Tibial nerve (tissue), 4 donors: ENCODE measurements at regions not wholly inside any gene's neighbourhood (a gene's known extent, or its start where the extent isn't known, plus 50 kb on each side); places are given as distances from the start of the nearest gene placed in this dataset.

Experiments used
- DNase-seq, 2 donors: peaks; one replicate each; pipeline ENCODE4 v3.0.0-alpha.2; 2019; ENCODE audit warnings: low spot score in 2 of 2
- H3K27ac ChIP-seq, 4 donors: fragments of 200-600 bp; sonication (generic) in 3 of 4; one replicate each; pipeline ENCODE4 v1.5.1; 2017 to 2019; ENCODE audit warnings: mild to moderate bottlenecking in 1 of 4
- H3K27me3 ChIP-seq, 2 donors: fragments of 200-600 bp; sonication (generic) in 1 of 2; one replicate each; pipeline versions ENCODE4 v1.5.1 to v1.6.0; 2017 to 2019
- H3K36me3 ChIP-seq, 3 donors: fragments of 200-600 bp; sonication (generic); one replicate each; pipeline ENCODE4 v1.5.1; 2018 to 2019
- H3K4me1 ChIP-seq, 4 donors: fragments of 200-600 bp; sonication (generic) in 3 of 4; one replicate each; pipeline ENCODE4 v1.5.1; 2017 to 2019
- H3K4me3 ChIP-seq, 4 donors: fragments of 200-600 bp; sonication (generic) in 3 of 4; one replicate each; pipeline ENCODE4 v1.5.1; 2017 to 2019; ENCODE audit warnings: mild to moderate bottlenecking in 1 of 4, moderate library complexity in 1 of 4
- H3K9me3 ChIP-seq, 4 donors: fragments of 200-600 bp; sonication (generic) in 3 of 4; one replicate each; pipeline ENCODE4 v1.5.1; 2017 to 2019
- EP300 ChIP-seq, 2 donors: sonication (generic); formaldehyde crosslinking; IDR thresholded peaks; one replicate each; pipeline ENCODE4 v1.6.1; 2017; ENCODE audit warnings: antibody characterized with exemption in 2 of 2, mild to moderate bottlenecking in 1 of 2
- POLR2A ChIP-seq, 2 donors: fragments of 450-650 bp; IDR thresholded peaks; one replicate each; pipeline ENCODE4 v1.6.1; 2017; ENCODE audit warnings: antibody characterized with exemption in 2 of 2, mild to moderate bottlenecking in 2 of 2, moderate library complexity in 2 of 2
- WGBS, 2 donors: methylation state at CpG; one replicate each; pipeline ENCODE4 v1.1.5; 2018; 5-methylcytosine and 5-hydroxymethylcytosine counted together
- TF ChIP-seq, protein P1 (sequence below), 5 experiments: fragments of 200-600 bp in 3 of 5; fragments of 450-650 bp in 2 of 5; sonication (generic) in 3 of 5; IDR thresholded peaks; one replicate each; pipeline ENCODE4 v1.5.1; 2016 to 2019; ENCODE audit warnings: antibody characterized with exemption in 5 of 5, mild to moderate bottlenecking in 3 of 5, moderate library complexity in 2 of 5

DNA sequence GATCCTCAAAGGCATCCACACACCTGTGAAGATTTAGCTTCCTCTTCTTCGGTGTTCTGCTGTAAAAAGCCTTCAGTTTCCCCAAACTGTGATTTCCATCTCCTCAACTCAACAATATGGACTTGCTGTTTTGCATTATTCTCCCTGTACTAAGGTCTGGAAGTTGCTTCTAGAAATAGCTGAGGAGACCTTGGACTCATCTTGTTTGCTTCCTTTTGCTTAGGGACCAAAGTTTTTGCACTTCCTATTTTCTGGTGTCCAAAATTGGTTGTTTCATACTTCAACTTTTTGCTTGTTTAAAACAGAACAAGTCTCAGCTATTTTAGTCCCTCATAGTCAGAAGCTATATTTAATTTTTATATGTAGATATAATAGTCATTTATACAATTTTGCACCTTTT, 201.9 kb upstream of the COPS8 start:
- Histone ChIP-seq H3K27me3 (no peaks in the 10 kb centered on the region), H3K4me1 (peaks cover 0 to 20% (median 5%) of the 10 kb centered on the region in 4 donors), H3K4me3 (no peak overlapping the region), H3K36me3 (no peaks in the 10 kb centered on the region), H3K9me3 (no peaks in the 10 kb centered on the region), H3K27ac (no peak overlapping the region)
- TF ChIP-seq POLR2A (IDR thresholded peaks at IDR 0.05) (no peak), EP300 (IDR thresholded peaks at IDR 0.05) (peak in 1 of 2 donors; percentile 18)
- no peak for DNase-seq
- 75 to 89% methylated on average over 1 of the region's 1 CpG for WGBS, 2 donors

DNA sequence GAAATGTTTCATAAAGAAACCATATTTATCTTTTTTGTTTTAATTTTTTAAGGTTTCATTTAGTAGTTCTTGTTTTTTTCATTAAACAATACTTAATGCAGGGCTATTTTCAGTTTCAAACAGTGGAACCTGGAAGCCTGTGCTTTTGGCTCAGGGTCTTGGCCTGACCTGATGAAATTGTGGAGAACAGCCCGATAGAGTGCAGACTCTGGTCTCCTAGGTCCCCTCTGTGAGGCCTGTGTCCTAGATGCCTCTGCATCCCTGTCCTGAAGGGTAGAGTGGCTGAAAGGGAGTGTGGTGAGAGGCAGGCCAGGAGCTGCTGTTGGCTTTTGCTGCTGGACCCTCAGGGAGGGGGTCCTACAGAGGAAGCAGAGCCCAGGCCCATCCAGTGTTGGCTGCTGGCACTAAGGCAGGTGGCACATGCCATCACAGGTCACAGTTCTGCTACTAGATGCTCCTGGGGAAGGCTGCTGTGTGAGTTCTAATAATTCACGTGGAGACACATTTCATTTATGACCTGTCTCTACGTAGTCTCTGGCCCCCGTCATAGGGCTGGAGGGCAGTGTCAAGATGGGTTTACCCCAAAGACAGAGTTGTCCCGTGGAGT, 201.0 kb upstream of the COPS8 start:
- Histone ChIP-seq H3K27me3 (no peaks in the 10 kb centered on the region), H3K36me3 (no peaks in the 10 kb centered on the region), H3K27ac (no peak overlapping the region), H3K9me3 (no peaks in the 10 kb centered on the region), H3K4me1 (peaks cover 0 to 26% (median 5%) of the 10 kb centered on the region in 4 donors), H3K4me3 (no peak overlapping the region)
- DNase-seq: no peak
- WGBS, 2 donors: 74 to 85% methylated on average over 5 of the region's 5 CpGs
- TF ChIP-seq EP300 (IDR thresholded peaks at IDR 0.05) (no peak), POLR2A (IDR thresholded peaks at IDR 0.05) (no peak)
- TF ChIP-seq, protein P1, sequence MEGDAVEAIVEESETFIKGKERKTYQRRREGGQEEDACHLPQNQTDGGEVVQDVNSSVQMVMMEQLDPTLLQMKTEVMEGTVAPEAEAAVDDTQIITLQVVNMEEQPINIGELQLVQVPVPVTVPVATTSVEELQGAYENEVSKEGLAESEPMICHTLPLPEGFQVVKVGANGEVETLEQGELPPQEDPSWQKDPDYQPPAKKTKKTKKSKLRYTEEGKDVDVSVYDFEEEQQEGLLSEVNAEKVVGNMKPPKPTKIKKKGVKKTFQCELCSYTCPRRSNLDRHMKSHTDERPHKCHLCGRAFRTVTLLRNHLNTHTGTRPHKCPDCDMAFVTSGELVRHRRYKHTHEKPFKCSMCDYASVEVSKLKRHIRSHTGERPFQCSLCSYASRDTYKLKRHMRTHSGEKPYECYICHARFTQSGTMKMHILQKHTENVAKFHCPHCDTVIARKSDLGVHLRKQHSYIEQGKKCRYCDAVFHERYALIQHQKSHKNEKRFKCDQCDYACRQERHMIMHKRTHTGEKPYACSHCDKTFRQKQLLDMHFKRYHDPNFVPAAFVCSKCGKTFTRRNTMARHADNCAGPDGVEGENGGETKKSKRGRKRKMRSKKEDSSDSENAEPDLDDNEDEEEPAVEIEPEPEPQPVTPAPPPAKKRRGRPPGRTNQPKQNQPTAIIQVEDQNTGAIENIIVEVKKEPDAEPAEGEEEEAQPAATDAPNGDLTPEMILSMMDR (IDR thresholded peaks at IDR 0.05): no peak

DNA sequence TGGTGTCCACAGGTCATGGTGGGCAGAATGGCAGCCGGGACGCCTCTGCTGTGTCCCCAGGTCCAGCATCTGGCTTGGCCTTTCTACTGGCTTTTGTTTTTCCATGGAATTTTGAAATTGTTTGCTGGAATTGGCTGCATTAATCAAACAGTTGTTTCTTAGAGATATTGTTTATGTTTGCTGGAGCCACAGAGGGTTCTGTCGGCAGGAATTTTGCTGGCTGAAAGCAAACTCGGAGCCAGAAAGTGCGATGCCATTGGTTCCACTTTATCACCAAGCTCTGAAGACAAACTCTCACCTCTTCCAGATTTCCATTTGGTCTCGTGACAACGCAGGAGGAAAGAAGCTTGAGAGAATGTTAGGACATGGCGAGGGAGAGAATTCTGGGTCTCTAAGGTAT, 199.2 kb upstream of the COPS8 start:
- Histone ChIP-seq H3K36me3 (no peaks in the 10 kb centered on the region), H3K4me1 (peaks cover 0 to 26% (median 5%) of the 10 kb centered on the region in 4 donors), H3K9me3 (no peaks in the 10 kb centered on the region), H3K4me3 (no peak overlapping the region), H3K27ac (no peak overlapping the region), H3K27me3 (no peaks in the 10 kb centered on the region)
- 90 to 93% methylated on average over 8 of the region's 8 CpGs for WGBS, 2 donors
- no peak for DNase-seq
- TF ChIP-seq EP300 (IDR thresholded peaks at IDR 0.05) (no peak), POLR2A (IDR thresholded peaks at IDR 0.05) (no peak)
- TF ChIP-seq, protein P1 (IDR thresholded peaks at IDR 0.05): no peak

DNA sequence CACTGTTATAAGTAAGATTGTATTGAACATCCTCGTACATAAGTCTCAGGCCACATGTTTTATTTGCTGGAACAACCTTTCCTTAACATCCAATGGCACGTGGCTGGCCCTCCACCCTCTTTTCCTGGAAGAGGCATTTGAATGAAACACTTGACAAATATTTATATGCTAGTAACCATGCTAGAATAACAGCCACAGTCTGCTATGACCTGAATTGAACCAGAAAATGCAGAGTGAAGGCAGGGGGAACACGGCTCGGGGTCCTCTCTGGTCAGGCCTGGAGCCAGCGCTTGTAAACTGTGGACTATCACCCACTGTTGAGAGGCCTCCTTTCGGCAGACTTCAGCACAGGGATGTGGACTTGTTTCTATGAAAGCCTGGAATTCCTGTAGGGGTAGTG, 198.2 kb upstream of the COPS8 start:
- H3K4me1 ChIP-seq: peaks cover 0 to 26% (median 5%) of the 10 kb centered on the region in 4 donors
- WGBS, 2 donors: 39 to 43% methylated on average over 6 of the region's 6 CpGs
- H3K27me3 ChIP-seq: no peaks in the 10 kb centered on the region
- no peak for TF ChIP-seq POLR2A (IDR thresholded peaks at IDR 0.05)
- TF ChIP-seq, protein P1 (IDR thresholded peaks at IDR 0.05): no peak
- TF ChIP-seq EP300 (IDR thresholded peaks at IDR 0.05): peak in 1 of 2 donors; percentile 9
- H3K36me3 ChIP-seq: no peaks in the 10 kb centered on the region
- no peaks in the 10 kb centered on the region for H3K9me3 ChIP-seq
- no peak overlapping the region for H3K4me3 ChIP-seq
- H3K27ac ChIP-seq: peak overlapping the region; percentile 5 to 85 (median 49)
- peak in 1 of 2 donors; percentile 55 for DNase-seq

- 90% methylated on average over 15 of the region's 15 CpGs for whole genome bisulfite sequencing, 2 donors
- Histone ChIP-seq H3K27me3 (no peaks in the 10 kb centered on the region), H3K36me3 (no peaks in the 10 kb centered on the region), H3K27ac (peak overlapping the region; percentile 5 to 85 (median 49)), H3K9me3 (no peaks in the 10 kb centered on the region), H3K4me3 (no peak overlapping the region), H3K4me1 (peaks cover 0 to 26% (median 5%) of the 10 kb centered on the region in 4 donors)
- DNase-seq: no peak
- peak in 1 of 2 donors; percentile 1 for TF ChIP-seq EP300 (IDR thresholded peaks at IDR 0.05)
- TF ChIP-seq, protein P1 (IDR thresholded peaks at IDR 0.05): no peak
- no peak for TF ChIP-seq POLR2A (IDR thresholded peaks at IDR 0.05)
These were observed 197.5 kb upstream of the COPS8 start for GRCh38 chr2:236887953-236888793.
